NCI-H524 (cell line): ENCODE measurements at regions not wholly inside any gene's neighbourhood (a gene's known extent, or its start where the extent isn't known, plus 50 kb on each side); places are given as distances from the start of the nearest gene placed in this dataset.

Experiments
- DNase-seq, 2 experiments: peaks; one replicate each; lab custom pipeline; 2025; lab: John Stamatoyannopoulos, UW

DNA sequence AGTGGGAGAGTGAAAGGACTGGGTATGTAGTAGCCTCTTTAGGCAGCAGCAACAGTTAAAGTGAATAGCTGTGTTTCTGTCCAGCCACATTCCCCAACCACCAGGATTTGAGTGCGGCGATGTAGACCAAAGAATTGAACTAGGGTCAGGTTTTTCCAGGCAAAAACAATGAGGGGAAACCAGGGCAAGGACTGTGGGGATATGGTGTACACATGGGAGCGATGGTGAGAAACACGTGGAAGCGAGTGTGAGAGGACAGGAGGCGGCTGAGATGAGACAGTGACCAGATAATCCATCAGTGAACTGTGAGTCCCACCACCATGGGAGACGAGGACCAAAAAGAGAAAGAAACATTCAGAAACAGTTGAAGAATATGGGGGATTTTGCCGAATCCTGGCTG lies 409.5 kb downstream of the TSN start:
- DNase-seq = no peak

DNA sequence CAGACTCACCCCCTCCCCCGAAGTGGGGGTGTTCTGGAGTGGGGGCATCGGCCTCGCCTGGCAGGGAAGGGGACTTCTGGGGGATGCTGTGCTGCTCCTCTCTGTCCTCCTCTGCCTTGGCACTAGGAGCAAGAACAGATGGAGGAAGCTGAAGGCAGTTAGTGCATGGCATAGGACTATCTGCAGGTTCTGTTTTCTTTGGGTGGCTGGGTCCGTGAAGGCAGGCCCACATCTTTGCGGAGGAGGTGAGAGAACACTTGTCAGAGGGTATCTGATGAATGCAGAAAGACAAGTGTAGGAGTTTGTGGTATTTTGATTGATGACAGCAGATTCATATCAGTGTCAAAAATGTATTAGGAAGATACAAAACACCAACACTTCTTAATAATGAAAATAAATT lies 411.4 kb downstream of the TSN start:
- DNase-seq = no peak

GRCh38 chr2:122167515-122167914 lies 412.1 kb downstream of the TSN start:
- no peak for DNase-seq

DNA sequence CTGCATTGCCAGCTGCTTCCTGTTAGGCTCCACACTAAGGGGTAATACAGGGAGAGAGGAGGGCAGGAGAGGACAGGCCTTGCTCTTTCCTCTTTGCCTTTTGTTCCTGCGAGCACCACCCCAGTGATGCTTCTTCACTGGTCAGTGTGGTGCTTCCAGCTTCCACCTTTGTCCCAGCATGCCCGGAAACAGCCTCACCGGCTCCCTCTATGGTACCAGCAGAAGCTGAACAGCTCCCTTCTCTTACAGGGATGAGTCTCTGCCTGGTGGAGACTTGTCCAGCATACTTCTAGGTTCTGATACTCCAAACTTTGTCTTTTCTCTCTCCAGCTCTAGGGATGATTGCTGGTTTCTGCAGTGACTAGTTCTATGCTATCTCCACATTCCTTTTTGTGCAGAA lies 413.3 kb downstream of the TSN start:
- no peak for DNase-seq

DNA sequence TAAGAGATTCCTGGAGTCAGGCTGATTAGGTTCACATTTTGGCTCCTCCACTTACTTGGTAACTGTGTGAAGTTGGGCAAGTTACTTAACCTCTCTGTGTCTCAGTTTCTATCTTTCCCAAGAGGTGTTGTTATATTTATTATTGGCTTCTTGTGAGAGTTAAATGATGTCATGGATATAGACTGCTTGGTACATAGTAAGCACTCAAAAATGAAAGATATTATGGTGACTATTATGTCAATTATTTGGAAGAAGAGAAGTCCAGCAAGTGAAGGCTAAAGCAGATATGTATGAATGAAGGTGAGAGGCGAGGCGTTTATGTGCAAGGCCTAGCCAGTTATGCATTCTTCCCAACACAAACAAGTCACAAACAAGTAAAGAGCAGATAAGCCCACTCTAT lies 417.4 kb downstream of the TSN start:
- DNase-seq = no peak

- DNase-seq = no peak
These were observed 418.6 kb downstream of the TSN start for GRCh38 chr2:122174061-122174460.

DNA sequence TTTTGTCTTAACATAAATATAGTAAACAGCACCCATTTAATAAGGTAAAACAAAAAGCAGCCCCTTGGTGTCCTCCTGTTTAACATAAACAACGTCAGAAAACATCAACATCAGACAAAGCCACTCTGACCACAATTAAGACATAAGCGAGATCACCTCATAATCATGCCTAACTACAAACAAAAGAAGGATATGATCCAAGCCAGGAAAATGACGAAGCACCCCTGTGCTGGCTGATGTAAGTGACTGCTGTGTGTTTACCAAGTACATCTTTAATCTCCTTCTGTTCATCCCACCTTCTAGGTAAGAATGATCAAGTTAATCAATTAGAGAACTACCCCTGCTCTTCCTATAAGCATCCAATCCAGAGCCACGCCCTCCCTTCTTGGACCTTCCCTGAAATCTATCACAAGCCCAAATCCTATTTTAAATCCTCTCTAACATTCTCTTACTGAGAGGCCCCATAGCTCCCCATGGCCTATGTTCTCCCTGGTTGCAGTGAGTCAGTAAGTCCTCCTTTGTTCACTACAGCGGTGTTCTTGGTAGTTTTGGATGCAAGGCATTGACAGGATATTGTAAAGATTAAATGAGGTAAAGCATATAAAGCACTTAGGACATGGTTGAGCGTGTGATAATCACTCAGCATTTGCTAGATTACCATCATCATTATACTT lies 424.2 kb downstream of the TSN start:
- DNase-seq = no peak

- no peak for DNase-seq
These were observed 425.5 kb downstream of the TSN start for GRCh38 chr2:122180972-122181371.

DNA sequence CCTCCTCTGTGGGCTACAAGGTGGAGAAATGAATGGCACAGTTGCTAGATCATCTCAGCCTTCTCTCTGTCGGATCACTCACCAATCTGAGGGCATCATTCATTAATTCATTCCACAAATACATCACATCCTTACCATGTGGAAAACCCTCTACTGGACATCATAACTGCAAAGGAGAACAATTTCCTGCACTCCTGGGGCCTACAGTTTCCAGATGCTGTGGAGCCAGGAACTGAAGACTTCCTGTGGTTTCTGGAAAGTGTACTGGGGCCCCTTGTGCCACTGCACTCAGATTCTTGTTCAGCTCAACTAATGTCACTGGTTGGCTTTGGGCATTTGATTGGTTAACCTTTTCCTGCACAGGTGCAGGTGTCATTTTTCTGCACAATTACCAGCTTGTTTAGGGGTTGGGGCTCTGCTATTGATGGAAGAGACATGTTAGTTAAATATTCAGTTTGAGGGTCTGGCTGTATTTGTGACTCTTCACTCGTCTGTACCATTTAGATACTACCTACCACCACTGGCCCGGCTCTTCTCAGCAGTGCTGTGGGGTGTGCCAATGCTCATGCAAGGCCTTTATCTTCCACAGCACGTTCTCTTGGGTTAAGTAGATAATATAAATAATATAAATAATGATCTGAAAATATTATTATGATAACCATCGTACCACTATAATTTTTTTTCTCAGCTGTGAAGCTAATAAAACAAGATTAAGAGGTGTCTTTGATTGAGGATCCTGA lies 427.3 kb downstream of the TSN start:
- DNase-seq = no peak

- DNase-seq = no peak
These were observed 428.4 kb downstream of the TSN start for GRCh38 chr2:122183890-122184289.

DNA sequence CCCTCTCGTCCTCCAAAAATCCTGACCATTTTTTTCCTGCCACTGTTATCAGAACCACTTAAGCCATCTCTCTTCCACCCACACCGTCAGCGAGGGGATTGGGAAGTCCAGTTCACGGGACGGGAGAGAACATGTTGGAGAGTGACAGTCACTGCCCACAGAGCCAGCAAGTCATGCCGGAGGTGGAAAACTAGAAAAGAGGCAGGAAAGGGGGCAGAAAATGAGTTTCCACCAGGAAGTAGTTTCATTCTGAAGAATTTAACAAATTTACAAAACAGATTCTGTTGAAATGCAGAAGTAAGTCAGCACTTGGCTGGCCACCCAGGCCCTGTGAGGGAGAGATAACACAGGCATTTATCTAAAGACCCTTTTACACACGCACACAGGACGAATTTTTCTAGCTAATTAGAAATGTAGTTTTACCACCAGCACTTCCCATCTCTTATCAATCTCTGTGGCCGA lies 431.3 kb downstream of the TSN start:
- DNase-seq = no peak

DNA sequence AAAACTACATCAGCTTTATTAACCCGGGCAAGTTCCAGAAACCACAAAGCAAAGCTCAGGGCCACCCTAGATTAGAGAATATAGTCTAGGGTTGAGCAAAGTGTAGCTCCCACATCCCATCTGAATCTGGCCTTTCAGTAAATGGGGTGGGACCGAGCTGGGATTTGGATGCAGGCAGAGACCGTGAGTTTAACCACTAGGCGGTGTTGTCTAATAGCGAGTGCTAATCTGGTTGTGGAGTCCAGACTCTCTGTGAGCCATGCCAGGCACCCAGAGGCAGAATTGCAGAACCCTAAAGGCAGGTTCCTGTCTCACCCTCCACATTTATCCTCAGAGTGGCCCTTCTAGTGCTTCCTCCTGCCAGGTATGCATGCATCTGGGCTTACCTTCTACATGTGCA lies 435.9 kb downstream of the TSN start:
- peak; percentile 41 to 76 for DNase-seq

DNA sequence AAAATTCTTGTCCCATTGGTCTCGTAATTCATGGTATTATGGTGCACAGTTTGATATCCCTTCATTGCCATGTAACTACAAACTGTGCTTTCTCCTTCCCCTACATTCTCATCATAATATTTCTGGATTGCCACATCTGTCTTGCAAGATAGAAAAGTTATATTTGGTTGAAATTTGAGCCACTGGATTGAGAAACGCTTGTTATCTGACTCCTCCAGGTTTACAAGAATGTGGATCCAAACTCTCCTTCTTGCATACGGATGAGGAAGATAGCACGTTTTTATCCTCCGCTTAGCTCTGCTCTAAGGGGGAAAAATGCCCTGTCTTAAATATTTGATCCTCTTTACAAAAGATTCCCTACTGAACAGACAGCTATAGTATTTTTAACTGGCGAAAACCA lies 438.2 kb downstream of the TSN start:
- no peak for DNase-seq

- DNase-seq = no peak
These were observed 439.1 kb downstream of the TSN start for GRCh38 chr2:122194546-122194945.

GRCh38 chr2:122203523-122203922 lies 448.1 kb downstream of the TSN start:
- peak; percentile 85 to 94 for DNase-seq

GRCh38 chr2:122205641-122206040 lies 450.2 kb downstream of the TSN start:
- no peak for DNase-seq

GRCh38 chr2:122206101-122206500 lies 450.6 kb downstream of the TSN start:
- no peak for DNase-seq

DNA sequence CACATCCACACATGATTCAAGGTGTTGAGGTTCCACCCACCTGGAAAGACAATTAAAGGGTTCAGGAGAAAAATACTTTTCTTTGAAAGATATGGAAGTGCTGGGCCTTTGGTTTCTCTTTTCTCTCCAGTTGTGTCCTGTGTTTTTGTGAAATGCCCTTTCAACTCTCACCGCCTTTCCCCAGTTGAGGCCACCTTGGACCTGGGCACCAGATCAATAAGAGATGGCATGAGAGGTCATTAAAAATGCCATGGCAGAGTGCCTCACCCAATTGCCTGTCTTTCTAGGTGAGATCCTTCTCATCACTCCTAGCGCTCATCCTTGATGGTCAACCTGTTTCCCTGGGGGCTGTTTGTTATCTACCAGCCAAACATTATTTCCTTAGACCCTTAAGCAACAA lies 453.9 kb downstream of the TSN start:
- DNase-seq = no peak

- DNase-seq = no peak
These were observed 454.6 kb downstream of the TSN start for GRCh38 chr2:122210065-122210464.

- DNase-seq = no peak
These were observed 455.7 kb downstream of the TSN start for GRCh38 chr2:122210898-122211856.

DNA sequence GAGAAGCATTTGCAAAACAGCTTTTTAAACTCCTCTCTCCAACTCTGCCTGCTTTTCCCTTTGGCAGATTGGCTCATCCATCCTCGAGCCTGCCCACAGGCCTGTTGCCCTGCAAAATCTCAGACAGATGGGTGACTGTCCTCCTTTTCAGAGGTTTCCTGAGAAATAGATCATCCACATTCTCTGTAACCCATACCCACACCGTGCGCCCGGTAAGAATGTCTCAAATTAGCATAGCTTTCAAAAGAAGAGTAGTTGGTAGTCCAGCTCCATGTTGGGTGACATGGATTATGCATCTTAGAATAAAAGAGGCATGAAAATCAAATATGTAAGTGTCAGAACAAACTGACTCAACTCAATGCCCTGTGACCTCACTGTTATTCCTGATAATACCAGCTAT lies 457.9 kb downstream of the TSN start:
- DNase-seq = no peak

DNA sequence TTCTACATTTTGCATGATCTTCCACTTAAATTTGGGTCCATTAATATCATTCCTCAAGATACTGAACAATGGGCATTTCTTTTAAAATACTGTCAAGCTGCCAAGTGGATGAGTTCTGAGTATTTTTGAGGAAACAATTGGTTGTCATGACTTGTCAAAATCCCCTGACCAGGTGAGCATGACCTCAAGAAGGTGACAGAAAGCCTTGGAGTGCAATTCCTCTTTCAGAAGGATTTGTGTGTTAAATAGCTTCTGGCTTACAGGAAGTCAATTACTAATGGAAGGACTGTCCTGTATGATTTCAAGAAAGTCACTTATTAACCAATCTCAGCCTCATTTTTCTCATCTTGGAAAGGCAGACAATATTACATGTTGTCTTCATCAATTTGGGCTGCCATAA lies 460.6 kb downstream of the TSN start:
- DNase-seq = no peak

GRCh38 chr2:122216901-122217300 lies 461.4 kb downstream of the TSN start:
- DNase-seq = no peak
